ENCODE measurements at regions not wholly inside any gene's neighbourhood (a gene's known extent, or its start where the extent isn't known, plus 50 kb on each side); places are given as distances from the start of the nearest gene placed in this dataset.

- no peaks in the 10 kb centered on the region for H3K27me3 Mint-ChIP-seq
- no peaks in the 10 kb centered on the region for H3K36me3 ChIP-seq (ENCODE audit: control insufficient read depth, insufficient read depth, low read length)
- H3K27ac ChIP-seq (ENCODE audit: insufficient read depth, low read length, poor library complexity, severe bottlenecking): no peak overlapping the region
- H3K9me3 ChIP-seq (ENCODE audit: control insufficient read depth in 2 of 2, low read length in 2 of 2): no peaks in the 10 kb centered on the region
- H3K4me3 Mint-ChIP-seq: no peak overlapping the region
- DNase-seq (no peak), ATAC-seq (ENCODE audit: low read depth in 2 of 2) (no peak)
- no peak overlapping the region for H3K4me3 ChIP-seq (ENCODE audit: low read depth, low read length)
- H3K27ac Mint-ChIP-seq: no peak overlapping the region
- H3K4me1 Mint-ChIP-seq: no peaks in the 10 kb centered on the region
- H3K9me3 Mint-ChIP-seq: peaks cover 0 to 4% (median 0%) of the 10 kb centered on the region in 7 donors
- H3K36me3 Mint-ChIP-seq: no peaks in the 10 kb centered on the region
- no peaks in the 10 kb centered on the region for H3K4me1 ChIP-seq (ENCODE audit: control insufficient read depth, insufficient read depth, low read length, poor library complexity, severe bottlenecking)
- no peaks in the 10 kb centered on the region for H3K27me3 ChIP-seq (ENCODE audit: control insufficient read depth, insufficient read depth, low read length)
Measured at GRCh38 chr9:13450723-13451122, 171.2 kb upstream of the MPDZ start.

- Histone ChIP-seq H3K27me3 (ENCODE audit: control insufficient read depth, insufficient read depth, low read length) (no peaks in the 10 kb centered on the region), H3K27ac (ENCODE audit: insufficient read depth, low read length, poor library complexity, severe bottlenecking) (no peak overlapping the region), H3K4me3 (ENCODE audit: low read depth, low read length) (no peak overlapping the region), H3K4me1 (ENCODE audit: control insufficient read depth, insufficient read depth, low read length, poor library complexity, severe bottlenecking) (no peaks in the 10 kb centered on the region), H3K9me3 (ENCODE audit: control insufficient read depth in 2 of 2, low read length in 2 of 2) (no peaks in the 10 kb centered on the region), H3K36me3 (ENCODE audit: control insufficient read depth, insufficient read depth, low read length) (no peaks in the 10 kb centered on the region)
- DNase-seq: no peak
- H3K36me3 Mint-ChIP-seq: no peaks in the 10 kb centered on the region
- no peak for ATAC-seq (ENCODE audit: low read depth in 2 of 2)
- H3K4me1 Mint-ChIP-seq: no peaks in the 10 kb centered on the region
- peaks cover 0 to 5% (median 3%) of the 10 kb centered on the region in 7 donors for H3K9me3 Mint-ChIP-seq
- H3K27me3 Mint-ChIP-seq: no peaks in the 10 kb centered on the region
- no peak overlapping the region for H3K4me3 Mint-ChIP-seq
- no peak overlapping the region for H3K27ac Mint-ChIP-seq
Measured at GRCh38 chr9:13448482-13448881, 169.0 kb upstream of the MPDZ start.

DNA sequence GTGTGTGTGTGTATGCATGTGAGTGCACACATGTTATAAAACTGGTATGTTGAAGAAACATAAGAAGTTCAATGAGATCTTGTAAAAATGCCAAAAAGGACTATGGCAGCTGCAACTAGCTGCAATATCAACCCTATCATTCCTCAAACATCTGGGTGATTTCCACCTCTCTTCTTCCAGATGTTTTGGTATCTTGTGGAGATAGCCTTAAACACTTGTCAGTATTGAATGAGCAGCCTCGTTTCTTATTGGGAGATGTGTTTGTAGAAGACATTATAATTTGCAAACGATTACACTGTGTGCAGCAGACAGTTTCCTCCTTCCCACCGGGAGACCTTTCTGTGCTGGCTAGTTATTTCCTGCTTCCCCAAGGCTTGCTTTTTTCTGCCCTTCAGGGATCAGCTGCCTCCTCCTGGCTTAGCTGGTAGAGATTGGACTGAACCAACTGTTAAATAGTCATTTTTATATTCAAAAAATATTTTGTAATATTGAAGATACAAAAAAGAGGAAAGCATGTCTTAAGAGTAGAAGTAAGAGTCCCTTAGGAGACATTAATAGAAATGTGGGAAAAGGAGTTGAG, 168.4 kb upstream of the MPDZ start:
- H3K27ac Mint-ChIP-seq: no peak overlapping the region
- no peaks in the 10 kb centered on the region for H3K27me3 ChIP-seq (ENCODE audit: control insufficient read depth, insufficient read depth, low read length)

GRCh38 chr9:13446938-13447842, 167.7 kb upstream of the MPDZ start:
- peaks cover 0 to 8% (median 3%) of the 10 kb centered on the region in 7 donors for H3K9me3 Mint-ChIP-seq
- no peaks in the 10 kb centered on the region for H3K27me3 ChIP-seq (ENCODE audit: control insufficient read depth, insufficient read depth, low read length)
- no peaks in the 10 kb centered on the region for H3K27me3 Mint-ChIP-seq
- no peaks in the 10 kb centered on the region for H3K9me3 ChIP-seq (ENCODE audit: control insufficient read depth in 2 of 2, low read length in 2 of 2)
- no peak for ATAC-seq (ENCODE audit: low read depth in 2 of 2)
- H3K4me1 Mint-ChIP-seq: no peaks in the 10 kb centered on the region
- H3K27ac Mint-ChIP-seq: no peak overlapping the region
- H3K27ac ChIP-seq (ENCODE audit: insufficient read depth, low read length, poor library complexity, severe bottlenecking): no peak overlapping the region
- H3K4me3 ChIP-seq (ENCODE audit: low read depth, low read length): no peak overlapping the region
- no peak overlapping the region for H3K4me3 Mint-ChIP-seq
- no peak for DNase-seq
- no peaks in the 10 kb centered on the region for H3K36me3 ChIP-seq (ENCODE audit: control insufficient read depth, insufficient read depth, low read length)
- H3K36me3 Mint-ChIP-seq: no peaks in the 10 kb centered on the region
- no peaks in the 10 kb centered on the region for H3K4me1 ChIP-seq (ENCODE audit: control insufficient read depth, insufficient read depth, low read length, poor library complexity, severe bottlenecking)

More for the DNA sequence above, 168.4 kb upstream of the MPDZ start:
- H3K36me3 Mint-ChIP-seq: no peaks in the 10 kb centered on the region
- H3K4me3 Mint-ChIP-seq: no peak overlapping the region
- H3K4me1 Mint-ChIP-seq: no peaks in the 10 kb centered on the region
- H3K27me3 Mint-ChIP-seq: no peaks in the 10 kb centered on the region
- no peaks in the 10 kb centered on the region for H3K9me3 ChIP-seq (ENCODE audit: control insufficient read depth in 2 of 2, low read length in 2 of 2)
- peaks cover 0 to 5% (median 3%) of the 10 kb centered on the region in 7 donors for H3K9me3 Mint-ChIP-seq
- ATAC-seq (ENCODE audit: low read depth in 2 of 2) (no peak), DNase-seq (no peak)
- H3K4me1 ChIP-seq (ENCODE audit: control insufficient read depth, insufficient read depth, low read length, poor library complexity, severe bottlenecking): no peaks in the 10 kb centered on the region
- no peaks in the 10 kb centered on the region for H3K36me3 ChIP-seq (ENCODE audit: control insufficient read depth, insufficient read depth, low read length)
- H3K4me3 ChIP-seq (ENCODE audit: low read depth, low read length): no peak overlapping the region
- no peak overlapping the region for H3K27ac ChIP-seq (ENCODE audit: insufficient read depth, low read length, poor library complexity, severe bottlenecking)

DNA sequence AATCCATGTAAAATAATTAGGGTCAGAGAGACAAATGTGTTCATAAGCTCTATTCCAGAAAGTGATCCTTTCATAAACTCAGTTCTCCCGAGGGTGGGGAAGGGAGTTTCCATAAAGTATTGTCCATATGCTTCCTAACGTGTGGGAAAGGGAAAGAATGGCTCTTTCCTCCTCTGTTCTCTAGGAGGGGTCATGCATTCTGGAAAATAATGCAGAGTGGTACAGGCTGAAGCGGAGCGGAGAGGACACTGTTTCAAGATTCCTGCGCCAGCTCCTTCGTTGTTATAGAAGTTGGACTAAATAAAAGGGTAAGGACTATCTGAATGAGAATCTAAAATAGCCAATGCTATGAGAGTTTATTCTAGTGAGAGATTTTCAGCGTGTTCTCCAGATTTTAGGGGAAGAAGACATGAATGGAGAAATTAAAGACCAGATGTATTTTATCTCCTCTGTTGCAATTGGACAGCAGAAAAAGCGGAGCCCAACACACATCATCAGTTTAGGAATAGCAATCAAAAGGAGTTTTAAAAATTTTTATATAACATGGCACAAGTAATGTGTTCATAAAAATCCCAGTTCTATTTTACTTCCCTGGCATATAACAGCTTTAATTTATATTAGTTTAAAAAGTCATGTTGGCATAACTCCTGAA, 166.9 kb upstream of the MPDZ start:
- ATAC-seq (ENCODE audit: low read depth in 2 of 2) (no peak), DNase-seq (no peak)
- Mint-ChIP-seq H3K27ac (no peak overlapping the region), H3K9me3 (peaks cover 0 to 8% (median 4%) of the 10 kb centered on the region in 7 donors), H3K27me3 (no peaks in the 10 kb centered on the region), H3K4me3 (peak overlapping the region in 1 of 4 donors; percentile 43), H3K36me3 (no peaks in the 10 kb centered on the region), H3K4me1 (no peaks in the 10 kb centered on the region)
- no peaks in the 10 kb centered on the region for H3K9me3 ChIP-seq (ENCODE audit: control insufficient read depth in 2 of 2, low read length in 2 of 2)
- H3K27me3 ChIP-seq (ENCODE audit: control insufficient read depth, insufficient read depth, low read length): no peaks in the 10 kb centered on the region
- H3K27ac ChIP-seq (ENCODE audit: insufficient read depth, low read length, poor library complexity, severe bottlenecking): no peak overlapping the region
- H3K36me3 ChIP-seq (ENCODE audit: control insufficient read depth, insufficient read depth, low read length): no peaks in the 10 kb centered on the region
- no peak overlapping the region for H3K4me3 ChIP-seq (ENCODE audit: low read depth, low read length)
- H3K4me1 ChIP-seq (ENCODE audit: control insufficient read depth, insufficient read depth, low read length, poor library complexity, severe bottlenecking): no peaks in the 10 kb centered on the region

GRCh38 chr9:13445103-13445500, 165.6 kb upstream of the MPDZ start:
- no peaks in the 10 kb centered on the region for H3K4me1 Mint-ChIP-seq
- H3K9me3 ChIP-seq (ENCODE audit: control insufficient read depth in 2 of 2, low read length in 2 of 2): no peaks in the 10 kb centered on the region
- no peaks in the 10 kb centered on the region for H3K27me3 ChIP-seq (ENCODE audit: control insufficient read depth, insufficient read depth, low read length)
- no peaks in the 10 kb centered on the region for H3K36me3 Mint-ChIP-seq
- no peak overlapping the region for H3K27ac ChIP-seq (ENCODE audit: insufficient read depth, low read length, poor library complexity, severe bottlenecking)
- H3K9me3 Mint-ChIP-seq: peaks cover 0 to 8% (median 4%) of the 10 kb centered on the region in 7 donors
- H3K4me3 Mint-ChIP-seq: no peak overlapping the region
- DNase-seq: no peak
- ATAC-seq (ENCODE audit: low read depth in 2 of 2): no peak
- H3K4me1 ChIP-seq (ENCODE audit: control insufficient read depth, insufficient read depth, low read length, poor library complexity, severe bottlenecking): no peaks in the 10 kb centered on the region
- H3K27ac Mint-ChIP-seq: no peak overlapping the region
- no peaks in the 10 kb centered on the region for H3K27me3 Mint-ChIP-seq
- H3K36me3 ChIP-seq (ENCODE audit: control insufficient read depth, insufficient read depth, low read length): no peaks in the 10 kb centered on the region
- no peak overlapping the region for H3K4me3 ChIP-seq (ENCODE audit: low read depth, low read length)

- Histone ChIP-seq H3K36me3 (ENCODE audit: control insufficient read depth, insufficient read depth, low read length) (no peaks in the 10 kb centered on the region), H3K4me1 (ENCODE audit: control insufficient read depth, insufficient read depth, low read length, poor library complexity, severe bottlenecking) (no peaks in the 10 kb centered on the region), H3K9me3 (ENCODE audit: control insufficient read depth in 2 of 2, low read length in 2 of 2) (no peaks in the 10 kb centered on the region), H3K27ac (ENCODE audit: insufficient read depth, low read length, poor library complexity, severe bottlenecking) (no peak overlapping the region), H3K27me3 (ENCODE audit: control insufficient read depth, insufficient read depth, low read length) (no peaks in the 10 kb centered on the region), H3K4me3 (ENCODE audit: low read depth, low read length) (no peak overlapping the region)
- Mint-ChIP-seq H3K4me1 (no peaks in the 10 kb centered on the region), H3K9me3 (peaks cover 0 to 8% (median 4%) of the 10 kb centered on the region in 7 donors), H3K4me3 (no peak overlapping the region), H3K27me3 (no peaks in the 10 kb centered on the region), H3K27ac (no peak overlapping the region), H3K36me3 (no peaks in the 10 kb centered on the region)
- DNase-seq: no peak
- no peak for ATAC-seq (ENCODE audit: low read depth in 2 of 2)
Measured at GRCh38 chr9:13444245-13445102, 165.0 kb upstream of the MPDZ start.

Data from CD4-positive, CD25-positive, alpha-beta regulatory T cell (primary cell).